Prostate gland (tissue), 2 donors: ENCODE measurements at regions not wholly inside any gene's neighbourhood (a gene's known extent, or its start where the extent isn't known, plus 50 kb on each side); places are given as distances from the start of the nearest gene placed in this dataset.

ENCODE experiments used
- POLR2A ChIP-seq: fragments of 450-650 bp; IDR thresholded peaks from one replicate; pipeline ENCODE4 v1.6.1; 2016; ENCODE audit warnings: antibody characterized with exemption, mild to moderate bottlenecking
- TF ChIP-seq, protein P1 (sequence below), 4 experiments: fragments of 200-600 bp in 2 of 4; fragments of 450-650 bp in 2 of 4; sonication (generic) in 2 of 4; IDR thresholded peaks; 1 replicate in 3 of 4; 2 replicates in 1 of 4; pipeline ENCODE4 v1.5.1; 2016 to 2019; ENCODE audit warnings: antibody characterized with exemption in 4 of 4, mild to moderate bottlenecking in 2 of 4, moderate library complexity in 2 of 4

DNA sequence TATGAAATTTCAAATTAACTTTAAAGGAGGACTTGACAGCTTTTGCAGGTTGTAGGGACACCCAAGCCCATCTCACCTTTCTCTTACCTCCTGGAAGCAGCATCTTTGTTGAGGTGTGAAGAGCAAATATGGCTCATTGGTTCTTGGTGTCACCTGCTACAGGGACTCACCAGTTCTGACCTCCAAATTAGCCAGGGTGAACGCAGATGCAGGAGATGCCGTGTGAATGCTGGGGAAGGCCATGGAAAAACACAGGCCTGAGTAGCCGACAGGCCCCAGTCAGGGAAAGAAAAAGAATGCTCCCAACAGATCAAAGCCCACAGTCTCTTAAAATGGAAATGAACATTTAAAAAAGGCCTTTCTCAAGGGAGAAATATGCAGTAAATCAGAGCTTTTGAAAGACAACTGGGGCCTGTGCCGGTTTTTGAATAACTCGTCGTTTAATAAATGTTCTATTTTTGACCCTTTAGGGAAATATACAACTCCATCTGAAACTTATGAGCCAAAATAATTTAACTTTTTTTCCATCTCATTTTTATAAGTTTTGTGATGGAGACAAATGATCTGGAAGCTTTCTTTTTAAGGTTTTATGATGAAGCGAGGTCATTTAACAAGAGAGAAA, 167.5 kb downstream of the CD83 start:
- TF ChIP-seq, protein P1, sequence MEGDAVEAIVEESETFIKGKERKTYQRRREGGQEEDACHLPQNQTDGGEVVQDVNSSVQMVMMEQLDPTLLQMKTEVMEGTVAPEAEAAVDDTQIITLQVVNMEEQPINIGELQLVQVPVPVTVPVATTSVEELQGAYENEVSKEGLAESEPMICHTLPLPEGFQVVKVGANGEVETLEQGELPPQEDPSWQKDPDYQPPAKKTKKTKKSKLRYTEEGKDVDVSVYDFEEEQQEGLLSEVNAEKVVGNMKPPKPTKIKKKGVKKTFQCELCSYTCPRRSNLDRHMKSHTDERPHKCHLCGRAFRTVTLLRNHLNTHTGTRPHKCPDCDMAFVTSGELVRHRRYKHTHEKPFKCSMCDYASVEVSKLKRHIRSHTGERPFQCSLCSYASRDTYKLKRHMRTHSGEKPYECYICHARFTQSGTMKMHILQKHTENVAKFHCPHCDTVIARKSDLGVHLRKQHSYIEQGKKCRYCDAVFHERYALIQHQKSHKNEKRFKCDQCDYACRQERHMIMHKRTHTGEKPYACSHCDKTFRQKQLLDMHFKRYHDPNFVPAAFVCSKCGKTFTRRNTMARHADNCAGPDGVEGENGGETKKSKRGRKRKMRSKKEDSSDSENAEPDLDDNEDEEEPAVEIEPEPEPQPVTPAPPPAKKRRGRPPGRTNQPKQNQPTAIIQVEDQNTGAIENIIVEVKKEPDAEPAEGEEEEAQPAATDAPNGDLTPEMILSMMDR (IDR thresholded peaks at IDR 0.05): no peak
- TF ChIP-seq POLR2A: no peak
